Stimulated activated CD4-positive, alpha-beta T cell treated with anti-CD3 and anti-CD28 coated beads, Interleukin-4, amount 100 ng/mL, for 48 hours (primary cell): ENCODE measurements at regions not wholly inside any gene's neighbourhood (a gene's known extent, or its start where the extent isn't known, plus 50 kb on each side); places are given as distances from the start of the nearest gene placed in this dataset.

Experiments
- DNase-seq, 2 donors: peaks; one replicate each; pipeline ENCODE4 v3.0.0-alpha.2; 2020; ENCODE audit warnings: low read depth in 2 of 2

GRCh38 chr22:47295226-47295901 lies 532.9 kb downstream of the TBC1D22A start:
- DNase-seq = no peak

- DNase-seq = no peak
These were observed 532.1 kb downstream of the TBC1D22A start for GRCh38 chr22:47294576-47294975.

DNA sequence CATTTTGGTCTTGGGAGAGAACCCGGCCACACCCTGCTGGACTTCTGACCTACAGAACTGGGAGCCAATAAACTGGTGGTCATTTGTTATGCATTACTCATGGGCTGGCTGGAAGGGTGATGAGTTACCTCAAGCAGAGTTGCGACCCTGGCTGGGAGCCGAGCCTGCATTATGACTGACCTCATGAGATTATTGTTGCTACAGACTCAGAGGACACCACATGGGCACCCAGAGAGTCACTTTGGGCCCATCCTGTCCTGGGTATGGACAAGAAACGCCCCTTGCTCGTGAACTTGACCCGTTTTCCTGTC lies 531.7 kb downstream of the TBC1D22A start:
- no peak for DNase-seq

DNA sequence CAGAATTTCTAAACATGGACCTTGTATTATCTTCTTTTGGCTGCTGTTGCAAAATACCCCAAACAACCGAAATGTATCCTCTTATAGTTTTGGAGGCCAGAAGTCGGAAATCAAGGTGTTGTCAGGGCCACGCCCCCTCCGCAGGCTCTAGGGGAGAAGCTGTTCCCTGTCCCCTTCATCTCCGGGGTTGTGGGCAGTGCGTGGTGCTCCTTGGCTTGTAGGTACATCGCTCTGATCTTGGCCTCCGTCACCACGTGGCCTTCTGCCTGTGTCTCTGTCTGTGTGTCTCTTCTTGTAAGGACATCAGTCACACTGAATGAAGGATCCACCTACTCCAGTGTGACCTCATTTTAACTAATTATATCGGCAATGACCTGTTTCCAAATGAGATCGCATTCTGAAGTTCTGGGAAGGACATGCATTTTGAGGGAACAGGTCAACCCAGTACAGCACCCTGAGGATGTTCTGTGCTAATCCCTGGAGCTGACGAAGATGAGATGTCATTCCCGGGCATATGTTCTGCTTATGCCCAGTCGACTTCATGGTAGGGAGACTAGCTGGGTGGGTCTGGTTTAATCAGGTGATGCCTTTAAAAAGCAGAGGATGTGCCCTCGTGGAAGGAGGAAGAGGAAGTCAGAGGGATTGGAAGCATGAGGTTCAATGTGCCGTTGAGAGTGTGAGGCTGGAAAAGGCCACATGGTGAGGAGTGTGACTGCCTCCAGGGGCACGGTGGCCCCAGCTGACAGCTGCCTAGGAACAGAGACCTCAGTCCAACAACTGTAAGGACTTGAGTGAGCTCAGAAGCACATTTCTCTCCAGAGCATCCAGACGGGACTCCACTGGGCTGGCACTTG lies 531.1 kb downstream of the TBC1D22A start:
- DNase-seq = no peak

DNA sequence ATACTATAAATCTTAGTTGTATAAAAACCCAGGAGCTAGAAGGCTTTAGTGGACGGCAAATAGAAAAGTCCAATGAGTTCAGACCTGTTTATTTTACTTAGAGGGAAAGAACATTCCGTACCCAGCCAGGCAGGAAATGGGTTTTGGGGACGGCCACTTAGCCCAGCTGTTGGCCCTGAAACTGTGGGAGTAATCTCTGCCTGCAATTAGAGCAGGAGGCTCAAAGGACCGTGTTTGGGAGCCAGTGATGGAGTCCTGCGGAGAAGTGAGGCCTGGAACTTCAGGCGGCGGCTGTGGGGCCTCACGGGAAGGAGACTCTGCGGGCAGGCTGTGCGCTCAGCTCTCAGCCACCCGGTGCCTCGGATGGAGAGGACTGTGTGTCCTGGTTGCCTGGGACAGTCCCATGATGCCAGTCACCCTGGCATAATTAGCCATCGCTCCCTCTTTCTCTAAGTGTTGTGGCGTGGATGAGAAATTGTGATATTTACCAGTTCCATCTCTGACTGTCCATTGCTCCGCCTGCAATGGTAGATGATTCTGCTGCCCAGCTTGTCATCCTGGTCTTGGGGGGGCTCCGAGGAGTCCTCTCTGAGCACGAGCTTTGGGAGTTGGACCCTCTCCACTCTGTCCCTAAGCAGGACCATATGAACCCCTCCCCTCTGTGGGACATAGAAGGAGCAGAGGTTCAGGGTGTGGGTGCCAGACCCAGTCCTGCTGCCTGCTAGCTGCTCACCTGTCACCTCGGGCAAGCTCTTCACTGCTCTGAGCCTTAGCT lies 530.3 kb downstream of the TBC1D22A start:
- DNase-seq = no peak

- DNase-seq = no peak
These were observed 529.4 kb downstream of the TBC1D22A start for GRCh38 chr22:47291565-47292495.

DNA sequence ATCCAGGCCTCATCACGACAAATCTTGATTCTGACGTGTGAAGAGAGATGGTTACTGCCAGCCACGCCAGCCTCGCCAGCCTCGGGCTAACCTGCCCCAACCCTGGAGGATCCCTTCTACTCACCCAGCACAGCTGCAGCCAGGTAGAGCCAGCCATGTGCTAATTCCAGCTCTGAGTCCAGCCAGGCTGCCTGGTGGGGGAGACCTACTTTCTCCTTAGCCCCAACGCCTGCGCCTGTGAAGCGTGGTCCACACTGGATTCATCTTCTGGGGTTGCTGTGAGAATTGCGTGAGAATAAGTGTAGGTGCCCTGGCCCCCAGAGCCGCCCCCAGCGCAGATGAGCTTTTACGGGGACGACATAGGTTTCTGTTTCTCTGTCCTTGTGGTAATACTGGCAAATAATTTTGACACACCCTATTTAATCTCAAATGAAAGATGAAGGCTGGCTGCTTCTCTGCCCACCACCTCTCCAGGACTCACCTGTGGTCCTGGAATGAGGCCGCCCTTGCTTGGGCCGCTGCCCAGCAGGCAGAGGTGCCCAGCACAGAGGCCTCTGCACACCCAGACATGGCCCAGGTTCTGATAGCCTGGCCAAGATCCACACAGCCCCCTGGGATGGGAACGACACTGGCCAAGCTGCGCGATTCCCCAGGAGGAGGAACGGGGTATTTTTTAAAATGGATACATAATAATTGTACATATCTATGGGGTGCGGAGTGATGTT lies 528.4 kb downstream of the TBC1D22A start:
- no peak for DNase-seq

DNA sequence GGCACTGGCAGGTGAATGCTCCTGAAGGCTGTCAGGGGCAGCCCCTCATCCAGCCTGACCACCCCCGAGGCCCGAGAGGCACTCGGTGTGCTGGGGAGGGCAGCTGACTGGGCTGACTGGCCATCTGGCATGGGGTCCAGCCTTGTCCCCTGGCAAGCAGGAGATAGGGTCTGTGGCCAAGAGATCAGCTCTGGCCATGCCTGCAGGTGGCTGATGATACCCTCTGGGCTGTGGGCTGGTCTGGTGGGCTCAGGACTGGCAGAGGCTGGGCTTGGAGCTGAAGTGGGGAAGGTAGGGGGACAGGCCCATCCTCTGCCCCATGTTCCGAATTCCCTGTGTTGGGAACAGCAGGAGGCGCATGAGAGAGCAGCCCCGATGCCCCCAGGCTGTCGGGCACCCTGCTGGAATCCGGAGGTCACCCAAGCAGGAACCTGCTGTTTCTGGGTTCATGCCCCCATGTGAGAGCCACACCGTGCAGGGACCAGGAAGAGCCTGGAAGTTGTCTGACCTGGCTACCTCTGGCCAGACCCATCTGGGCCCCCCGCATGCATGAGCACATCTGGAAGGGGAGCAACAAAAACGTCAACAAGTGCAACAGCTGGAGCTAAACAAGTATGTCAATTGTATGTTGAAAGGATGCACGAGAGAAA lies 527.0 kb downstream of the TBC1D22A start:
- DNase-seq = no peak

DNA sequence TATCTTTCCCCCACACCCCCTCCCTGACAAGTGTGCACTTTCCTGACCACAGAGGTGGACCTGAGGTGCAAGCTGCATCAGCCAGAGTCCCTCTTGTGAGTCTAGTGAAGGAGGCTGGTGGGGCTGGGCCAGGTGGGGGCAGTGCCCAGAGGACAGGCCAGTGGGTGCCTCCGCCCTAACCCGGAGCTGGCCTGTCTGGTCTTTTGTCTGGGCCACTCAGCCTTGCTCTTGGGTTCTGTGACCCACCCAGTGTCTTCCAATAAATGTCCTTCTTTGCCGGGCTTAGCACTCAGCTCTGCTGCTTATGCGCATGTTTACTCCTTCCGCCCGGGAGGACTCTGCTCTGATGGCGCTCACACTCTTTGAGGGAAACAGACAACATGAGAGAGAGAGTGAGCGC lies 526.2 kb downstream of the TBC1D22A start:
- no peak for DNase-seq

DNA sequence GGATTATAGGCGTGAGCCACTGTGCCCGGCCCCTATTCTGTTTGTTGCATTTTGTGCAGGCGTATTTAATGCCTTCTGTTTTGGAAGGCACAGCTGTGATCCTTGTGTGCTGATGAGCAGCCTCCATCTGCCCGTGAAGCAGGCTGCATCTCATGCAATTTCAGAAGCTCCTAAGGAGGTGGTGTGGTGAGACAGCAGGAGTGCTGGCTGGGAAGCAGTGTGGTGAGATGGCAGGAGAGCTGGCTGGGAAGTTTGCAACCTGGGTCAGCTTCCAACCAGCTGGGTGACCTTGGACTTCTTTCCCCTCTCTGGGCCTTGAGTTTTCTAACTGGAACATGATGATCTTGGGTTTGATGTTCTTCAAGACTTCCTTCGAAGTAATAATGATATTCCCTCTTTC lies 525.1 kb downstream of the TBC1D22A start:
- DNase-seq = no peak

DNA sequence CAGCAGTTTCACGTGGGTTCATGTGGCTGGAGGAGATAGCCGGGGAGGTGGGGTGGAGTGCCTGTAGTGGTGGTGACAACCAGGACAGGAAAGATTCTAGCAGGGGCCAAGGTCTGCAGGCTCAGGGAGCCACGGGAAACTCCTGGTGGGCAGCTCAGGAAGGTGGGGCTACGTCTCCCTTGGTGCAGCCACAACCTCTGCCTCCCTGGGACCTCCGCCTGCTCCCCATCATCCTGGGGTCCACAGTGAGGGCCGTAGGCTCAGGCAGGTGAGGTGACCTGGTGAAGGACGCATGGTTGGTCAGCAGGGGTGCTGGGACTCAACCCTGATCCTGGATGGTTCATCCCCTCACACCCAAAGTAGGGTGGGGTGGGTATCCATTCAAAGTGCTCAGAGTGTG lies 524.1 kb downstream of the TBC1D22A start:
- no peak for DNase-seq

GRCh38 chr22:47285981-47286380 lies 523.5 kb downstream of the TBC1D22A start:
- no peak for DNase-seq

DNA sequence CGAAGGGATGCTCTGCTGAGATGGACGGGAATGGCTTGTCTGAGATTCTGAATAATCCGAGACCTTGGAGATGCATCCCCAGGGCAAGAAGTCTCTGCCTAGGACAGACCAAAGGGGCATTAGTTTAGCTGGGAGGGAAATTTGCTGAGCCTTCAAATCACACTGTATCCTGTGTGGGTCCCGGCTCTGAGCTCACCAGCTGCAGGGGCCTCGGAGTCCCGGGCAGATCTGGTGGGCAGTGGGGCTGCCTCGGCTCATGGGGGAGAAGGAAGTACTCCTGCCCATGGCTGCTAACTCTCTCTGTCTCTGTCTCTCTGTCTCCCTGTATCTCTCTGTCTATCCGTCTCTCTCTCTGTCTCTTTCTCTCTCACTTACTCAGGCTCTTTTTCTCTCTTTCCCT lies 522.4 kb downstream of the TBC1D22A start:
- no peak for DNase-seq

- no peak for DNase-seq
These were observed 521.9 kb downstream of the TBC1D22A start for GRCh38 chr22:47284360-47284759.

- DNase-seq = no peak
These were observed 521.3 kb downstream of the TBC1D22A start for GRCh38 chr22:47283616-47284270.

DNA sequence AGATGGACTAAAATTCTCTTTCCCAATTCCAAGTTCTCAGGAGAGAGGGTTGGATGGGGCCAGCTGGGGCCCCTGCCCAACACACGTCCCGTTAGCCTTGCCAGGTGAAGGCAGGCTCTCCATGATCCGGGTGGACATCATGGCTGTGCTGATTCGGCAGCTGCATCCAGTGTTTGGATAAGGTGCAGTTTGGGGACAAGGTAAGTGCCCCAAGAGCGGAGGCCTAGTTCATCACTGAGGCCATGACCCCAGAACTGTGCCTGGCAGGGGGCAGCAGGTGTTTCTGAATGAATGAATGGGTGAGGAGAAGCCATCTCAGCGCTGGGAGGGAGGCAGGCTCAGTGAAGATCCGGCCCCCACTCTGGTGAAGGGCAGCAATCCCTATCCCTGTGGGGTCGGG lies 520.4 kb downstream of the TBC1D22A start:
- no peak for DNase-seq

DNA sequence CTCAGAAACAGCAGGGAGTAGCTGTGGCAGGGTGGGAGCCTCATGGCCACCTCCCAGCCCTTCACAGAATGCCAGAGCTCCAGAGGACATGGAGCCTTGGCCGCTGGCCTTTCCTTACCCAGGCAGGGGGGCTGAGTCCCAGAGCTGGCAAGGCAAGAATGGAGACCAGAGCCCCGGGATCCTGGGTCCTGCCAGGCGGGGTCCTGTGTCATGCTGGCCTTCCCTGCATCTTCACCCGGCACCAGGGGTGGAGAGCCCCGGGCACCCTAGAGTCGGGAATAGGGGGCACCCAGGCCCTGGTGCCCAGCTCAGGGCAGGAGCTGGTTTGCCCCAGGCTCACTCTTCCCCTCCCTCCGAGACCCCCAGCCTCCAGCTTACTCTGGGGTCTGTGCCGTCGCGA lies 519.9 kb downstream of the TBC1D22A start:
- no peak for DNase-seq

GRCh38 chr22:47281126-47282106 lies 519.0 kb downstream of the TBC1D22A start:
- no peak for DNase-seq

DNA sequence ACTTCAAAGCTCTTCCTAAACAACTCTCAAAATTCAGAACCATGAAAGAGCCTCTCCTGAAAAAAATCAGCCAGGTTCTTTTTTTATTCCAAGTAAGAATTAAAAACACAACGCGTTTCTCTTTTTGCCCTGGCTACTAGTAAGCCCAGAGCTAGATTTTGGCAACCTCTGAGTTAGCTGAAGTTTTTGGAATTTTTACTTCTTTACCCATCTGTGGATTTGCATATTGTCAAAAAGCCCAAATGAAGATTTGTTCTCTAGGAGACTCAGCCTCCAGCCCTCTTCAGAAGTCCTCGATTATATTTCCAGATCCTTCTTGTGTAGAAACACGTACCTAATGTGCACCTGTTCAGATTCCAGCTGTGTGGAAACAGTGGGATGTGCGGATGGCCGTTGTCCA lies 517.9 kb downstream of the TBC1D22A start:
- no peak for DNase-seq
